ACC112 (cell line): ENCODE measurements at regions not wholly inside any gene's neighbourhood (a gene's known extent, or its start where the extent isn't known, plus 50 kb on each side); places are given as distances from the start of the nearest gene placed in this dataset.
"Not testable (repeated sequence)": the region's sequence is repeated elsewhere in the genome, so short reads cannot be mapped to it uniquely, and the experiment has no call there.

Experiments
- H2AFZ ChIP-seq: fragments of 200-600 bp; sonication (generic); one replicate; pipeline ENCODE4 v1.6.0; 2017; ENCODE audit warnings: antibody characterized with exemption, low read length; ENCODE audit not compliant: unreplicated experiment
- H3K27ac ChIP-seq: fragments of 200-600 bp; sonication (generic); 2 replicates; pipeline ENCODE4 v1.5.1; 2014; ENCODE audit warnings: low read depth, mild to moderate bottlenecking, antibody characterized with exemption, low read length, moderate library complexity
- H3K27me3 ChIP-seq: fragments of 200-600 bp; sonication (generic); 2 replicates; pipeline ENCODE4 v1.6.1; 2014; ENCODE audit warnings: mild to moderate bottlenecking, antibody characterized with exemption, low read length, moderate library complexity, mixed read lengths; ENCODE audit not compliant: insufficient read depth
- H3K36me3 ChIP-seq: fragments of 200-600 bp; sonication (generic); 2 replicates; pipeline ENCODE4 v1.6.1; 2016; ENCODE audit warnings: mild to moderate bottlenecking, antibody characterized with exemption, low read length, moderate library complexity, mixed read lengths; ENCODE audit not compliant: insufficient read depth
- H3K4me1 ChIP-seq: fragments of 200-600 bp; sonication (generic); one replicate; pipeline ENCODE4 v1.6.1; 2016; ENCODE audit warnings: low read length, mixed read lengths; ENCODE audit not compliant: insufficient read depth, unreplicated experiment, control insufficient read depth
- H3K4me3 ChIP-seq: fragments of 200-600 bp; sonication (generic); 2 replicates; pipeline ENCODE4 v1.5.1; 2014; ENCODE audit warnings: mild to moderate bottlenecking, low read depth, low read length
- H3K79me2 ChIP-seq: fragments of 200-600 bp; sonication (generic); one replicate; pipeline ENCODE4 v1.6.0; 2016; ENCODE audit warnings: low read length; ENCODE audit not compliant: control insufficient read depth, unreplicated experiment, insufficient read depth

GRCh38 chr2:237230355-237230754 is 144.7 kb downstream of the COPS8 start:
- peaks cover 40% of the 10 kb centered on the region for H3K4me1 ChIP-seq
- H3K4me3 ChIP-seq: no peak overlapping the region
- H2AFZ ChIP-seq: no peak overlapping the region
- no peaks in the 10 kb centered on the region for H3K79me2 ChIP-seq
- no peak overlapping the region for H3K27ac ChIP-seq
- no peaks in the 10 kb centered on the region for H3K27me3 ChIP-seq
- H3K36me3 ChIP-seq: no peaks in the 10 kb centered on the region

- Histone ChIP-seq H3K4me3 (no peak overlapping the region), H3K79me2 (no peaks in the 10 kb centered on the region), H3K27me3 (no peaks in the 10 kb centered on the region), H3K27ac (peak overlapping the region; percentile 44), H3K36me3 (no peaks in the 10 kb centered on the region), H2AFZ (no peak overlapping the region), H3K4me1 (peaks cover 52% of the 10 kb centered on the region)
Measured at GRCh38 chr2:237231593-237231992, 145.9 kb downstream of the COPS8 start.

GRCh38 chr2:237232166-237232565 is 146.5 kb downstream of the COPS8 start:
- no peak overlapping the region for H3K4me3 ChIP-seq
- H3K36me3 ChIP-seq: no peaks in the 10 kb centered on the region
- H3K27ac ChIP-seq: no peak overlapping the region
- no peaks in the 10 kb centered on the region for H3K27me3 ChIP-seq
- H3K79me2 ChIP-seq: no peaks in the 10 kb centered on the region
- no peak overlapping the region for H2AFZ ChIP-seq
- peaks cover 47% of the 10 kb centered on the region for H3K4me1 ChIP-seq

- H2AFZ ChIP-seq: no peak overlapping the region
- no peaks in the 10 kb centered on the region for H3K27me3 ChIP-seq
- H3K27ac ChIP-seq: peak overlapping the region; percentile 96
Measured at GRCh38 chr2:237234268-237234667, 148.6 kb downstream of the COPS8 start.

GRCh38 chr2:237235383-237236095 is 149.8 kb downstream of the COPS8 start:
- no peak overlapping the region for H2AFZ ChIP-seq
- H3K27ac ChIP-seq: peak overlapping the region; percentile 96
- peaks cover 30% of the 10 kb centered on the region for H3K4me1 ChIP-seq

More at GRCh38 chr2:237234268-237234667, 148.6 kb downstream of the COPS8 start:
- H3K36me3 ChIP-seq: no peaks in the 10 kb centered on the region
- no peaks in the 10 kb centered on the region for H3K79me2 ChIP-seq
- H3K4me3 ChIP-seq: no peak overlapping the region
- peaks cover 34% of the 10 kb centered on the region for H3K4me1 ChIP-seq

GRCh38 chr2:237236188-237236587 is 150.5 kb downstream of the COPS8 start:
- H3K27ac ChIP-seq: peak overlapping the region; percentile 96

More at GRCh38 chr2:237235383-237236095, 149.8 kb downstream of the COPS8 start:
- Histone ChIP-seq H3K36me3 (no peaks in the 10 kb centered on the region), H3K4me3 (peak overlapping the region; percentile 5; the same call in 1 of the 2 replicates), H3K27me3 (no peaks in the 10 kb centered on the region), H3K79me2 (no peaks in the 10 kb centered on the region)

GRCh38 chr2:237238249-237238648 is 152.6 kb downstream of the COPS8 start:
- H3K4me1 ChIP-seq: peaks cover 41% of the 10 kb centered on the region
- no peaks in the 10 kb centered on the region for H3K27me3 ChIP-seq
- no peak overlapping the region for H3K4me3 ChIP-seq
- no peak overlapping the region for H3K27ac ChIP-seq
- H2AFZ ChIP-seq: no peak overlapping the region
- H3K36me3 ChIP-seq: peaks cover 15% of the 10 kb centered on the region; the same call in 1 of the 2 replicates
- H3K79me2 ChIP-seq: no peaks in the 10 kb centered on the region

More at GRCh38 chr2:237236188-237236587, 150.5 kb downstream of the COPS8 start:
- Histone ChIP-seq H3K4me1 (peaks cover 30% of the 10 kb centered on the region), H3K36me3 (no peaks in the 10 kb centered on the region), H2AFZ (no peak overlapping the region), H3K79me2 (no peaks in the 10 kb centered on the region), H3K27me3 (no peaks in the 10 kb centered on the region), H3K4me3 (peak overlapping the region; percentile 5; the same call in 1 of the 2 replicates)

- no peaks in the 10 kb centered on the region for H3K27me3 ChIP-seq
- no peak overlapping the region for H2AFZ ChIP-seq
- H3K27ac ChIP-seq: no peak overlapping the region
- no peak overlapping the region for H3K4me3 ChIP-seq
- peaks cover 16% of the 10 kb centered on the region; the same call in 1 of the 2 replicates for H3K36me3 ChIP-seq
- peaks cover 29% of the 10 kb centered on the region for H3K4me1 ChIP-seq
- no peaks in the 10 kb centered on the region for H3K79me2 ChIP-seq
Measured at GRCh38 chr2:237240252-237240651, 154.6 kb downstream of the COPS8 start.

GRCh38 chr2:237240868-237241267 is 155.2 kb downstream of the COPS8 start:
- H3K27ac ChIP-seq, H3K4me3 ChIP-seq, H2AFZ ChIP-seq, H3K79me2 ChIP-seq, H3K27me3 ChIP-seq: not testable (repeated sequence)
- peaks cover 16% of the 10 kb centered on the region; the same call in 1 of the 2 replicates for H3K36me3 ChIP-seq
- H3K4me1 ChIP-seq: peaks cover 25% of the 10 kb centered on the region

GRCh38 chr2:237242091-237242536 is 156.4 kb downstream of the COPS8 start:
- no peaks in the 10 kb centered on the region for H3K27me3 ChIP-seq
- H3K79me2 ChIP-seq: no peaks in the 10 kb centered on the region
- H3K4me3 ChIP-seq: peak overlapping the region; percentile 11; the same call in 1 of the 2 replicates

GRCh38 chr2:237243487-237243886 is 157.8 kb downstream of the COPS8 start:
- Histone ChIP-seq H2AFZ (no peak overlapping the region), H3K79me2 (no peaks in the 10 kb centered on the region), H3K36me3 (peaks cover 16% of the 10 kb centered on the region; the same call in 1 of the 2 replicates), H3K27me3 (no peaks in the 10 kb centered on the region), H3K27ac (no peak overlapping the region), H3K4me3 (no peak overlapping the region), H3K4me1 (peaks cover 17% of the 10 kb centered on the region)

More at GRCh38 chr2:237242091-237242536, 156.4 kb downstream of the COPS8 start:
- Histone ChIP-seq H3K27ac (peak overlapping the region; percentile 83), H2AFZ (no peak overlapping the region), H3K4me1 (peaks cover 17% of the 10 kb centered on the region), H3K36me3 (peaks cover 16% of the 10 kb centered on the region; the same call in 1 of the 2 replicates)
